22Rv1 (cell line): ENCODE measurements at regions not wholly inside any gene's neighbourhood (a gene's known extent, or its start where the extent isn't known, plus 50 kb on each side); places are given as distances from the start of the nearest gene placed in this dataset.

Experiments
- ZFX ChIP-seq: fragments of 450-650 bp; IDR thresholded peaks from 2 replicates; pipeline ENCODE4 v1.6.1; 2017; ENCODE audit warnings: antibody characterized with exemption, borderline replicate concordance
- TF ChIP-seq, protein P1 (sequence below): fragments of 450-650 bp; IDR thresholded peaks from 2 replicates; pipeline ENCODE4 v1.5.1; 2017; ENCODE audit warnings: mild to moderate bottlenecking

DNA sequence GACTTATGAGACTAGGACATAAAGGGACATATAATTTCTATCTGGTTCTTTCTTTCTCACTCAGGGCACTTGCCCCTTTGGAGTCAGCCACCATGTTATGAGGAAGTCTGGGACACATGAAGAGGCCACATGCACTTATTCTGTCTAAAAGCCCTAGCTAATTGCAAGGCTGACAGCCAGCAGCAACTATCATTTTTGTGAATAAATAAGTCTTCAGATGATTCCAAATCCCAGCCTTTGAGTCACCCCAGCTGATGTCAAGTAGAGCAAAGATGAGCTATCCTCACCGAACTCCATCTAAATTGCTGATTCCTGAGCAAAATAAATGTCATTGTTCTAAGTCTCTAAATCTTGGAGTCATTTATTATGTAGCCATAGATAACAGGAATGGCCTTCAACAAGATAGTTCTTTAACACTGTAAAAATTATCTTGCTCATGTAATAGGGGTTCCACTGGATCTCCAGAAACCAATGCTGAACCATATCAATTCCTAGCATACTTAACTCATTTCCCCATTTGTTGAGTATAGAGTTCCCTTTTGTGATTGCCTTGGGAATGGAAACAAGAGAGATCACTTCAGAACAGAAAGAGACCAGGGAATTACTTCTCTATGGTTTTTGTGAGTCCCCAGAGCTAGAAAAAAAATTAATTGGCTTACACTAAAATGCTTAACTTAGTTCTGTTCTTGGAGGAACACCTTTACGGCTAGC lies 50.6 kb upstream of the FN1 start:
- TF ChIP-seq, protein P1, sequence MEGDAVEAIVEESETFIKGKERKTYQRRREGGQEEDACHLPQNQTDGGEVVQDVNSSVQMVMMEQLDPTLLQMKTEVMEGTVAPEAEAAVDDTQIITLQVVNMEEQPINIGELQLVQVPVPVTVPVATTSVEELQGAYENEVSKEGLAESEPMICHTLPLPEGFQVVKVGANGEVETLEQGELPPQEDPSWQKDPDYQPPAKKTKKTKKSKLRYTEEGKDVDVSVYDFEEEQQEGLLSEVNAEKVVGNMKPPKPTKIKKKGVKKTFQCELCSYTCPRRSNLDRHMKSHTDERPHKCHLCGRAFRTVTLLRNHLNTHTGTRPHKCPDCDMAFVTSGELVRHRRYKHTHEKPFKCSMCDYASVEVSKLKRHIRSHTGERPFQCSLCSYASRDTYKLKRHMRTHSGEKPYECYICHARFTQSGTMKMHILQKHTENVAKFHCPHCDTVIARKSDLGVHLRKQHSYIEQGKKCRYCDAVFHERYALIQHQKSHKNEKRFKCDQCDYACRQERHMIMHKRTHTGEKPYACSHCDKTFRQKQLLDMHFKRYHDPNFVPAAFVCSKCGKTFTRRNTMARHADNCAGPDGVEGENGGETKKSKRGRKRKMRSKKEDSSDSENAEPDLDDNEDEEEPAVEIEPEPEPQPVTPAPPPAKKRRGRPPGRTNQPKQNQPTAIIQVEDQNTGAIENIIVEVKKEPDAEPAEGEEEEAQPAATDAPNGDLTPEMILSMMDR: no peak
- TF ChIP-seq ZFX: no peak
